ENCODE measurements at regions not wholly inside any gene's neighbourhood (a gene's known extent, or its start where the extent isn't known, plus 50 kb on each side); places are given as distances from the start of the nearest gene placed in this dataset.

GRCh38 chr7:41292487-41292886 lies 410.4 kb downstream of the INHBA start:
- TF ChIP-seq POLR2A (IDR thresholded peaks at IDR 0.05; ENCODE audit: low read length): no peak
- TF ChIP-seq GATA1 (IDR thresholded peaks at IDR 0.05; ENCODE audit: low read depth, low read length): no peak

All from erythroblast (primary cell).